ENCODE measurements at regions not wholly inside any gene's neighbourhood (a gene's known extent, or its start where the extent isn't known, plus 50 kb on each side); places are given as distances from the start of the nearest gene placed in this dataset.

DNA sequence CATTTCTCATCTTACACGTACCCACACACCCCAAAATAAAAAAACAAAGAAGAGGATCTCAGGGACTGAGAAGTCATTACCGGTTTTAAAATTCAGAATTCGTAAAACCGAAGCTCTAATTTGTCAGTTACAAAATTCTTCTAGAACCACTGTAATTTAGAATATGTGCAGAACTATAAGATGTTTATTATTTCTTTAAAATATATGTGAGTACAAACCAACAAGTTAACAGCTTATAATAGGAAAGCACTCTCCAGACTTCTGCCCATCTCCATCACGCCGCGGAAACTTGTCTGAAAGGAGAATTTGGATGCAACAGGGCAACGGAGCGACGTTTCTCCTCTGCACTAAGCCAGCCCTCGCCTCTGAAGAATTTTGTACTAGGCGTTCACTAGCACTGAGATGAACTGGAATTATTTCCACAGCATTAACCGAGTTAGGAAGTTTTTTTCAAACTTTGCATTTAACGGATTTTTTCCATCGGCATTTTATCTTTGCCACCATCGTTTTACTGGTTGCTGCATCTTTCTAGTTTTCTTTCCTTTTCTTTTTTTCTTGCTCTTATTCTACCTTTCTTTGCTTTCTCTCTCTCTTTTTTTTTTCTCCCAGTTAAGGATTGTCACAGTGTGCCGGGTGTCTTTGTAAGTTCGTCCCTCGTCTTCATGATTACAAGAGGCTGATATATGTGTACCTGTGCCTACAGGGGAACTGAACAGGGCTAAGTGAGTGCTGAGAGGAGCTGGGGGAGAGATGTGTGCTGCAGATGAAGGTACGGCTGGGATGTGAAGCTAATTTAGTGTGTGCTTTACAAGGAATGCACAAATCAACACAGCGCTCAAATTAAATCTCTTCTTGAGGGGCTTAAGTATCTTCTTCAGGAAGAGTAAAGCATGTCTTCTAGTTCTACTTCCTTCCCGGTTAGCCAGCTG lies 295.9 kb upstream of the NFE2L3 start:
- TF ChIP-seq, protein P1, sequence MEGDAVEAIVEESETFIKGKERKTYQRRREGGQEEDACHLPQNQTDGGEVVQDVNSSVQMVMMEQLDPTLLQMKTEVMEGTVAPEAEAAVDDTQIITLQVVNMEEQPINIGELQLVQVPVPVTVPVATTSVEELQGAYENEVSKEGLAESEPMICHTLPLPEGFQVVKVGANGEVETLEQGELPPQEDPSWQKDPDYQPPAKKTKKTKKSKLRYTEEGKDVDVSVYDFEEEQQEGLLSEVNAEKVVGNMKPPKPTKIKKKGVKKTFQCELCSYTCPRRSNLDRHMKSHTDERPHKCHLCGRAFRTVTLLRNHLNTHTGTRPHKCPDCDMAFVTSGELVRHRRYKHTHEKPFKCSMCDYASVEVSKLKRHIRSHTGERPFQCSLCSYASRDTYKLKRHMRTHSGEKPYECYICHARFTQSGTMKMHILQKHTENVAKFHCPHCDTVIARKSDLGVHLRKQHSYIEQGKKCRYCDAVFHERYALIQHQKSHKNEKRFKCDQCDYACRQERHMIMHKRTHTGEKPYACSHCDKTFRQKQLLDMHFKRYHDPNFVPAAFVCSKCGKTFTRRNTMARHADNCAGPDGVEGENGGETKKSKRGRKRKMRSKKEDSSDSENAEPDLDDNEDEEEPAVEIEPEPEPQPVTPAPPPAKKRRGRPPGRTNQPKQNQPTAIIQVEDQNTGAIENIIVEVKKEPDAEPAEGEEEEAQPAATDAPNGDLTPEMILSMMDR (conservative IDR thresholded peaks at IDR 0.05 in 1 of 2, IDR thresholded peaks at IDR 0.05 in 1 of 2; ENCODE audit: low read depth in 1 of 2, low read length in 2 of 2), result no peak
- TF ChIP-seq EZH2 (IDR thresholded peaks at IDR 0.05; ENCODE audit: low read length, missing control alignments), result no peak
